Body of pancreas (tissue), 4 donors: ENCODE measurements at regions not wholly inside any gene's neighbourhood (a gene's known extent, or its start where the extent isn't known, plus 50 kb on each side); places are given as distances from the start of the nearest gene placed in this dataset.
"Not testable (repeated sequence)": the region's sequence is repeated elsewhere in the genome, so short reads cannot be mapped to it uniquely, and the experiment has no call there.

Source experiments
- ATAC-seq: fragments of 150-250 bp; one replicate; pipeline ENCODE4 v1.9.1; 2016
- DNase-seq, 4 donors: peaks; one replicate each; pipeline ENCODE4 v3.0.0-alpha.2; 2019
- H3K27ac ChIP-seq, 4 donors: fragments of 200-600 bp; sonication (generic); 1 replicate in 3 of 4; 2 replicates in 1 of 4; pipeline versions ENCODE4 v1.5.1 to v1.6.1; 2016 to 2019; ENCODE audit warnings: mild to moderate bottlenecking in 1 of 4, mixed read lengths in 1 of 4, moderate library complexity in 1 of 4
- H3K27me3 ChIP-seq, 2 donors: fragments of 200-600 bp; sonication (generic); one replicate each; pipeline ENCODE4 v1.6.0; 2016; ENCODE audit warnings: mild to moderate bottlenecking in 1 of 2
- H3K36me3 ChIP-seq, 2 donors: fragments of 200-600 bp; sonication (generic); replicated peaks in 1 of 2; 2 replicates each; pipeline ENCODE4 v1.5.1; 2016; ENCODE audit warnings: low read depth in 2 of 2; ENCODE audit not compliant: insufficient read depth in 1 of 2
- H3K4me1 ChIP-seq: fragments of 200-600 bp; sonication (generic); one replicate; pipeline ENCODE4 v1.6.0; 2016
- H3K4me3 ChIP-seq, 2 donors: fragments of 200-600 bp; sonication (generic); 1 replicate in 1 of 2; 2 replicates in 1 of 2; pipeline ENCODE4 v1.5.1; 2016 to 2019
- H3K9me3 ChIP-seq, 3 donors: fragments of 200-600 bp; sonication (generic); 1 replicate in 2 of 3; 2 replicates in 1 of 3; pipeline ENCODE4 v1.5.1; 2016
- CTCF ChIP-seq, 7 experiments: fragments of 450-650 bp in 4 of 7; fragments of 200-600 bp in 3 of 7; sonication (generic) in 3 of 7; IDR thresholded peaks; one replicate each; pipeline ENCODE4 v1.5.1; 2016 to 2019; ENCODE audit warnings: antibody characterized with exemption in 7 of 7
- POLR2A ChIP-seq, 3 donors: fragments of 450-650 bp; IDR thresholded peaks; one replicate each; pipeline ENCODE4 v1.6.1; 2016; ENCODE audit warnings: antibody characterized with exemption in 3 of 3, mild to moderate bottlenecking in 2 of 3
- WGBS, 2 donors: methylation state at CpG; one replicate each; pipeline ENCODE4 v1.1.5; 2017; 5-methylcytosine and 5-hydroxymethylcytosine counted together
- intact Hi-C: fragments of 100-400 bp; cut with DNase I; formaldehyde crosslinking; loops from one replicate; pipeline ENCODE4 v1.15.1; 2023

GRCh38 chr10:11403646-11404045 is 207.8 kb downstream of the USP6NL start:
- DNase-seq, H3K4me3 ChIP-seq, H3K27ac ChIP-seq, H3K27me3 ChIP-seq, ATAC-seq, H3K36me3 ChIP-seq, intact Hi-C loops, H3K4me1 ChIP-seq, H3K9me3 ChIP-seq: not testable (repeated sequence)
- WGBS, 2 donors = no CpG with 5 or more reads among the region's 2 CpGs

- ATAC-seq (no peak), DNase-seq (no peak)
- Histone ChIP-seq H3K4me3 (no peak overlapping the region), H3K9me3 (no peaks in the 10 kb centered on the region), H3K27ac (no peak overlapping the region), H3K4me1 (no peaks in the 10 kb centered on the region), H3K36me3 (no peaks in the 10 kb centered on the region), H3K27me3 (no peaks in the 10 kb centered on the region)
- 67 to 89% methylated on average over 11 of the region's 11 CpGs for WGBS, 2 donors
- no peak for TF ChIP-seq CTCF (IDR thresholded peaks at IDR 0.05)
- no peak for TF ChIP-seq POLR2A (IDR thresholded peaks at IDR 0.05)
- intact Hi-C loops = no loop called here
These were observed 208.3 kb downstream of the USP6NL start for GRCh38 chr10:11403116-11403515.

GRCh38 chr10:11402392-11402791 is 209.1 kb downstream of the USP6NL start:
- H3K4me1 ChIP-seq = no peaks in the 10 kb centered on the region
- no peaks in the 10 kb centered on the region for H3K27me3 ChIP-seq
- ATAC-seq (no peak), DNase-seq (no peak)
- no peak overlapping the region for H3K4me3 ChIP-seq
- 79 to 84% methylated on average over 2 of the region's 2 CpGs for WGBS, 2 donors
- no peaks in the 10 kb centered on the region for H3K9me3 ChIP-seq
- TF ChIP-seq CTCF (IDR thresholded peaks at IDR 0.05) (no peak), POLR2A (IDR thresholded peaks at IDR 0.05) (no peak)
- no peak overlapping the region for H3K27ac ChIP-seq
- H3K36me3 ChIP-seq = no peaks in the 10 kb centered on the region
- intact Hi-C loops = no loop called here

GRCh38 chr10:11401264-11402235 is 209.9 kb downstream of the USP6NL start:
- Histone ChIP-seq H3K27me3 (no peaks in the 10 kb centered on the region), H3K4me3 (no peak overlapping the region), H3K27ac (no peak overlapping the region), H3K4me1 (no peaks in the 10 kb centered on the region), H3K36me3 (no peaks in the 10 kb centered on the region), H3K9me3 (no peaks in the 10 kb centered on the region)
- DNase-seq = no peak
- ATAC-seq = no peak
- TF ChIP-seq POLR2A (IDR thresholded peaks at IDR 0.05) (no peak), CTCF (IDR thresholded peaks at IDR 0.05) (no peak)
- intact Hi-C loops = no loop called here
- WGBS, 2 donors = 43 to 61% methylated on average over 16 of the region's 16 CpGs

- TF ChIP-seq CTCF (IDR thresholded peaks at IDR 0.05) (no peak), POLR2A (IDR thresholded peaks at IDR 0.05) (no peak)
- WGBS, 2 donors = 58 to 61% methylated on average over 8 of the region's 8 CpGs
- Histone ChIP-seq H3K36me3 (no peaks in the 10 kb centered on the region), H3K27me3 (no peaks in the 10 kb centered on the region), H3K27ac (no peak overlapping the region), H3K4me1 (no peaks in the 10 kb centered on the region), H3K4me3 (no peak overlapping the region), H3K9me3 (no peaks in the 10 kb centered on the region)
- ATAC-seq = no peak
- intact Hi-C loops = no loop called here
- DNase-seq = peak in 1 of 4 donors; percentile 7
These were observed 213.4 kb downstream of the USP6NL start for GRCh38 chr10:11397980-11398580.
